HepG2 (cell line): ENCODE measurements at regions not wholly inside any gene's neighbourhood (a gene's known extent, or its start where the extent isn't known, plus 50 kb on each side); places are given as distances from the start of the nearest gene placed in this dataset.

ENCODE experiments used
- HCFC1 ChIP-seq: fragments of 150-350 bp; IDR thresholded peaks from 2 replicates; pipeline ENCODE4 v1.6.1; 2014; ENCODE audit warnings: low read depth, low read length
- NFYB ChIP-seq: sonication (generic); formaldehyde crosslinking; IDR thresholded peaks from 2 replicates; pipeline ENCODE4 v1.4.0; 2020; ENCODE audit warnings: missing genetic modification reagents
- PRPF4 ChIP-seq: fragments of 200-400 bp; formaldehyde crosslinking; IDR thresholded peaks from 2 replicates; pipeline ENCODE4 v1.6.1; 2016; ENCODE audit warnings: low read length, low read depth; ENCODE audit not compliant: poor library complexity, severe bottlenecking
- TCF7 ChIP-seq: sonication (generic); IDR thresholded peaks from 2 replicates; pipeline ENCODE4 v1.6.1; 2016; ENCODE audit warnings: antibody characterized with exemption, low read depth
- YY1 ChIP-seq: IDR thresholded peaks from 2 replicates; pipeline ENCODE4 v1.6.1; 2011; ENCODE audit warnings: low read length, low read depth, moderate library complexity, mild to moderate bottlenecking; ENCODE audit not compliant: insufficient read depth, insufficient replicate concordance
- ZNF605 ChIP-seq: sonication (generic); formaldehyde crosslinking; IDR thresholded peaks from 2 replicates; pipeline ENCODE4 v1.8.0; 2022; ENCODE audit warnings: mild to moderate bottlenecking, missing genetic modification reagents
- ZNF609 ChIP-seq: sonication (generic); formaldehyde crosslinking; IDR thresholded peaks from 2 replicates; pipeline ENCODE4 v1.4.0; 2020; ENCODE audit warnings: mild to moderate bottlenecking, missing genetic modification reagents, borderline replicate concordance

- TF ChIP-seq NFYB (CRISPR knock-in tag) (no peak), YY1 (no peak), ZNF609 (no peak), ZNF605 (CRISPR knock-in tag) (no peak), HCFC1 (no peak), PRPF4 (no peak), TCF7 (no peak)
Measured at GRCh38 chr21:28492127-28492526, 500.6 kb downstream of the LTN1 start.
